K562 (cell line): ENCODE measurements at regions not wholly inside any gene's neighbourhood (a gene's known extent, or its start where the extent isn't known, plus 50 kb on each side); places are given as distances from the start of the nearest gene placed in this dataset.

Source experiments
- ATAC-seq: fragments of 200-7000 bp; cut with Tn5 transposase; 3 replicates; pipeline ENCODE4 v1.9.1; 2020; ENCODE audit warnings: moderate library complexity
- BruUV-seq: library from RNA; stranded (reverse); fragments of 400-500 nt; replicated peaks from 2 replicates; lab custom pipeline; 2021; lab: Mats Ljungman, UMichigan
- CTCF ChIA-PET: fragments of 300-600 bp; formaldehyde crosslinking; extraction: SDS; loops from one replicate; lab custom pipeline; 2021; ENCODE audit warnings: low intra/inter-chr PET ratio; lab: Yijun Ruan, JAX
- POLR2A ChIA-PET: fragments of 300-600, 350-650 bp; sonication (Branson Sonifier 250); formaldehyde crosslinking; extraction: SDS; loops from one replicate; lab custom pipeline; 2021; ENCODE audit warnings: antibody characterized with exemption, inconsistent platforms; lab: Yijun Ruan, JAX
- DNase-seq, 4 experiments: peaks; one replicate each; pipeline versions ENCODE4 v3.0.0 to v3.0.0-alpha.2; 2011 to 2018; ENCODE audit warnings: low spot score in 3 of 4, mixed read lengths in 3 of 4; ENCODE audit errors: extremely low read depth in 1 of 4
- FAIRE-seq: peaks from 2 replicates; lab custom pipeline; 2011; peaks lifted over from hg19 to GRCh38; lab: Jason Lieb, UNC
- H2AFZ ChIP-seq: 2 replicates; pipeline ENCODE4 v1.6.0; 2011; ENCODE audit warnings: low read depth, low read length, control low read depth, inconsistent platforms
- H3K27ac ChIP-seq: fragments of 200-600 bp; 3 replicates; pipeline ENCODE4 v1.8.0; 2011; ENCODE audit warnings: low read depth, mild to moderate bottlenecking, control low read depth, inconsistent platforms, low read length, moderate library complexity, mixed read lengths; ENCODE audit errors: extremely low read depth
- H3K27me3 ChIP-seq, 2 experiments: fragments of 300-600 bp in 1 of 2; 2 replicates in 1 of 2; 3 replicates in 1 of 2; pipeline versions ENCODE4 v1.6.0 to v1.8.0; 2011; ENCODE audit warnings: inconsistent platforms in 2 of 2, low read length in 2 of 2, mild to moderate bottlenecking in 1 of 2, mixed read lengths in 1 of 2, moderate library complexity in 1 of 2; ENCODE audit not compliant: control insufficient read depth in 2 of 2, insufficient read depth in 2 of 2
- H3K36me3 ChIP-seq: fragments of 300-600 bp; 3 replicates; pipeline ENCODE4 v1.8.0; 2011; ENCODE audit warnings: mild to moderate bottlenecking, low read length, inconsistent platforms; ENCODE audit not compliant: control insufficient read depth, insufficient read depth
- H3K4me1 ChIP-seq, 2 experiments: fragments of 200-600 bp in 1 of 2; replicated peaks in 1 of 2; 2 replicates in 1 of 2; 3 replicates in 1 of 2; pipeline versions ENCODE4 v1.5.1 to v1.8.0; 2011; ENCODE audit warnings: inconsistent platforms in 2 of 2, low read length in 2 of 2, mild to moderate bottlenecking in 1 of 2, mixed read lengths in 1 of 2, moderate library complexity in 1 of 2; ENCODE audit not compliant: control insufficient read depth in 2 of 2, insufficient read depth in 2 of 2
- H3K4me2 ChIP-seq: 2 replicates; pipeline ENCODE4 v1.6.1; 2011; ENCODE audit warnings: low read length, control low read depth, inconsistent platforms, mixed read lengths; ENCODE audit not compliant: insufficient read depth
- H3K4me3 ChIP-seq: fragments of 200-600 bp; sonication (generic), shearing (Covaris generic); 2 replicates; pipeline ENCODE4 v1.5.1; 2016; ENCODE audit warnings: control low read depth, inconsistent platforms
- H3K79me2 ChIP-seq: fragments of 200-600 bp; 3 replicates; pipeline ENCODE4 v1.8.0; 2011; ENCODE audit warnings: low read length, inconsistent platforms; ENCODE audit not compliant: control insufficient read depth, insufficient read depth
- H3K9ac ChIP-seq, 2 experiments: 2 replicates each; pipeline versions ENCODE4 v1.6.0 to v1.6.1; 2011; ENCODE audit warnings: low read depth in 2 of 2, low read length in 2 of 2, control low read depth in 1 of 2, inconsistent platforms in 1 of 2, mild to moderate bottlenecking in 1 of 2, mixed read lengths in 1 of 2; ENCODE audit not compliant: insufficient read depth in 1 of 2
- H3K9me1 ChIP-seq: one replicate; pipeline ENCODE4 v1.6.0; 2011; ENCODE audit warnings: inconsistent platforms, mild to moderate bottlenecking, low read length, moderate library complexity; ENCODE audit not compliant: control insufficient read depth, insufficient read depth
- H3K9me3 ChIP-seq: replicated peaks from 2 replicates; pipeline ENCODE4 v1.5.1; 2011; ENCODE audit warnings: low read depth, low read length, inconsistent platforms; ENCODE audit not compliant: control insufficient read depth, insufficient read depth
- H4K20me1 ChIP-seq: replicated peaks from 2 replicates; pipeline ENCODE4 v1.6.1; 2011; ENCODE audit warnings: low read length, inconsistent platforms, mixed read lengths; ENCODE audit not compliant: control insufficient read depth, insufficient read depth
- CBX3 ChIP-seq, 2 experiments: IDR thresholded peaks; 1 replicate in 1 of 2; 2 replicates in 1 of 2; pipeline ENCODE4 v1.6.1; 2012; ENCODE audit warnings: inconsistent platforms in 2 of 2, low read length in 2 of 2, borderline replicate concordance in 1 of 2, control low read depth in 1 of 2
- CEBPB ChIP-seq: fragments of 450-650 bp; IDR thresholded peaks from 2 replicates; pipeline ENCODE4 v1.6.1; 2016; ENCODE audit warnings: missing genetic modification characterization, missing compliant biosample characterization
- ETS2 ChIP-seq: IDR thresholded peaks from 2 replicates; pipeline ENCODE4 v1.6.1; 2016; ENCODE audit warnings: borderline replicate concordance, missing genetic modification characterization, mild to moderate bottlenecking, moderate library complexity, missing compliant biosample characterization; ENCODE audit not compliant: poor library complexity, severe bottlenecking
- GTF2B ChIP-seq: IDR thresholded peaks from 2 replicates; pipeline ENCODE4 v1.6.1; 2011; ENCODE audit not compliant: insufficient read length; ENCODE audit errors: extremely low read depth
- HDAC2 ChIP-seq: fragments of 450-650 bp; IDR thresholded peaks from 2 replicates; pipeline ENCODE4 v1.6.1; 2016; ENCODE audit warnings: mild to moderate bottlenecking
- MAFK ChIP-seq: IDR thresholded peaks from 2 replicates; pipeline ENCODE4 v1.6.1; 2011; ENCODE audit warnings: low read length, improper control_type of control experiment
- NR2C2 ChIP-seq, 2 experiments: fragments of 200-800 bp in 1 of 2; sonication (Bioruptor generic) in 1 of 2; sonication (generic) in 1 of 2; formaldehyde crosslinking in 1 of 2; IDR thresholded peaks; 2 replicates each; pipeline versions ENCODE4 v1.6.1 to v1.8.0; 2016 to 2022; ENCODE audit warnings: mild to moderate bottlenecking in 1 of 2, missing compliant biosample characterization in 1 of 2, missing genetic modification characterization in 1 of 2, missing genetic modification reagents in 1 of 2
- PBX2 ChIP-seq, 2 experiments: IDR thresholded peaks in 1 of 2; conservative IDR thresholded peaks in 1 of 2; 2 replicates each; pipeline ENCODE4 v1.6.1; 2016; ENCODE audit warnings: low read depth in 2 of 2, mild to moderate bottlenecking in 1 of 2, missing compliant biosample characterization in 1 of 2, missing genetic modification characterization in 1 of 2, moderate library complexity in 1 of 2
- RNF219 ChIP-seq: fragments of 250-450 bp; sonication (Bioruptor Pico); IDR thresholded peaks from 2 replicates; pipeline ENCODE4 v1.5.0; 2022; ENCODE audit warnings: mild to moderate bottlenecking
- ZNF212 ChIP-seq: fragments of 450-650 bp; formaldehyde crosslinking; IDR thresholded peaks from 2 replicates; pipeline ENCODE4 v1.4.0; 2020; ENCODE audit warnings: mild to moderate bottlenecking
- ZNF232 ChIP-seq: sonication (generic); formaldehyde crosslinking; IDR thresholded peaks from 2 replicates; pipeline ENCODE4 v1.8.0; 2022; ENCODE audit warnings: mild to moderate bottlenecking, missing genetic modification reagents
- ZNF551 ChIP-seq: fragments of 250-450 bp; sonication (Bioruptor Pico); IDR thresholded peaks from 2 replicates; pipeline ENCODE4 v1.5.0; 2021; ENCODE audit warnings: mild to moderate bottlenecking, moderate library complexity
- ZZZ3 ChIP-seq: fragments of 450-650 bp; IDR thresholded peaks from 2 replicates; pipeline ENCODE4 v1.6.1; 2016; ENCODE audit warnings: antibody characterized with exemption, mild to moderate bottlenecking, moderate library complexity
- WGBS: fragments of 100-300 bp; shearing (Covaris generic); methylation state at CpG from one replicate; pipeline ENCODE4 v1.1.6; 2016; ENCODE audit warnings: low coverage, mixed read lengths; ENCODE audit not compliant: insufficient coverage; ENCODE audit errors: missing lambda C conversion rate; 5-methylcytosine and 5-hydroxymethylcytosine counted together
- in situ Hi-C: fragments of 300-500 bp; cut with MboI; formaldehyde crosslinking; loops from 4 replicates; pipeline ENCODE4 v1.15.0; 2018; ENCODE audit warnings: inconsistent platforms, mixed read lengths
- intact Hi-C: fragments of 100-400 bp; cut with micrococcal nuclease; formaldehyde crosslinking; loops from 2 replicates; pipeline ENCODE4 v1.14.2; 2022
- TF ChIP-seq, protein P1 (sequence below): fragments of 450-650 bp; formaldehyde crosslinking; IDR thresholded peaks from 2 replicates; pipeline ENCODE4 v1.4.0; 2020; ENCODE audit warnings: mild to moderate bottlenecking

GRCh38 chr6:23441808-23442461, 684.1 kb upstream of the NRSN1 start:
- intact Hi-C loops: no loop called here
- no peak for TF ChIP-seq GTF2B
- TF ChIP-seq, protein P1, sequence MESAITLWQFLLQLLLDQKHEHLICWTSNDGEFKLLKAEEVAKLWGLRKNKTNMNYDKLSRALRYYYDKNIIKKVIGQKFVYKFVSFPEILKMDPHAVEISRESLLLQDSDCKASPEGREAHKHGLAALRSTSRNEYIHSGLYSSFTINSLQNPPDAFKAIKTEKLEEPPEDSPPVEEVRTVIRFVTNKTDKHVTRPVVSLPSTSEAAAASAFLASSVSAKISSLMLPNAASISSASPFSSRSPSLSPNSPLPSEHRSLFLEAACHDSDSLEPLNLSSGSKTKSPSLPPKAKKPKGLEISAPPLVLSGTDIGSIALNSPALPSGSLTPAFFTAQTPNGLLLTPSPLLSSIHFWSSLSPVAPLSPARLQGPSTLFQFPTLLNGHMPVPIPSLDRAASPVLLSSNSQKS (CRISPR knock-in tag): no peak
- no peak for TF ChIP-seq PBX2 (CRISPR knock-in tag; IDR thresholded peaks at IDR 0.05; ENCODE audit: low read depth)
- TF ChIP-seq PBX2 (tag; conservative IDR thresholded peaks at IDR 0.05; ENCODE audit: low read depth): no peak
- TF ChIP-seq ETS2 (tag): no peak
- no peak for TF ChIP-seq HDAC2
- no peak for TF ChIP-seq NR2C2 (CRISPR knock-in tag; IDR thresholded peaks at IDR 0.05)
- TF ChIP-seq NR2C2 (tag; IDR thresholded peaks at IDR 0.05): no peak
- no peak for TF ChIP-seq CBX3 (IDR thresholded peaks at IDR 0.05; ENCODE audit: borderline replicate concordance in 1 of 2, low read length in 2 of 2)
- TF ChIP-seq ZNF212 (CRISPR knock-in tag): no peak
- TF ChIP-seq ZZZ3: no peak
- TF ChIP-seq ZNF232: no peak
- no peak for TF ChIP-seq RNF219
- no peak for TF ChIP-seq ZNF551 (CRISPR knock-in tag)
- no peak for TF ChIP-seq CEBPB (tag)
- no peak for TF ChIP-seq MAFK

More at GRCh38 chr6:23441808-23442461, 684.1 kb upstream of the NRSN1 start:
- no peak for DNase-seq
- Histone ChIP-seq H3K4me1 (no peaks in the 10 kb centered on the region), H3K4me2 (no peak overlapping the region), H2AFZ (no peak overlapping the region), H3K27ac (no peak overlapping the region), H3K27me3 (no peaks in the 10 kb centered on the region), H3K4me3 (no peak overlapping the region), H3K9ac (no peak overlapping the region), H3K79me2 (no peaks in the 10 kb centered on the region), H3K36me3 (no peaks in the 10 kb centered on the region), H3K9me1 (no peaks in the 10 kb centered on the region), H4K20me1 (no peaks in the 10 kb centered on the region), H3K9me3 (no peaks in the 10 kb centered on the region)
- BruUV-seq: no TSS peak
- in situ Hi-C loops: no loop called here
- no peak for FAIRE-seq
- POLR2A ChIA-PET: no interaction called here
- ATAC-seq: no peak
- 0% methylated on average over 3 of the region's 3 CpGs for WGBS
- CTCF ChIA-PET: no interaction called here
